Peyer's patch (tissue), 4 donors: ENCODE measurements at regions not wholly inside any gene's neighbourhood (a gene's known extent, or its start where the extent isn't known, plus 50 kb on each side); places are given as distances from the start of the nearest gene placed in this dataset.

ENCODE experiments used
- POLR2A ChIP-seq, 2 donors: fragments of 450-650 bp; IDR thresholded peaks; one replicate each; pipeline ENCODE4 v1.5.1; 2017; ENCODE audit warnings: antibody characterized with exemption in 2 of 2, mild to moderate bottlenecking in 2 of 2, moderate library complexity in 2 of 2
- TF ChIP-seq, protein P1 (sequence below), 6 experiments: fragments of 450-650 bp in 4 of 6; fragments of 200-600 bp in 2 of 6; sonication (generic) in 1 of 6; IDR thresholded peaks; one replicate each; pipeline ENCODE4 v1.5.1; 2017 to 2019; ENCODE audit warnings: antibody characterized with exemption in 6 of 6, mild to moderate bottlenecking in 3 of 6, moderate library complexity in 1 of 6

DNA sequence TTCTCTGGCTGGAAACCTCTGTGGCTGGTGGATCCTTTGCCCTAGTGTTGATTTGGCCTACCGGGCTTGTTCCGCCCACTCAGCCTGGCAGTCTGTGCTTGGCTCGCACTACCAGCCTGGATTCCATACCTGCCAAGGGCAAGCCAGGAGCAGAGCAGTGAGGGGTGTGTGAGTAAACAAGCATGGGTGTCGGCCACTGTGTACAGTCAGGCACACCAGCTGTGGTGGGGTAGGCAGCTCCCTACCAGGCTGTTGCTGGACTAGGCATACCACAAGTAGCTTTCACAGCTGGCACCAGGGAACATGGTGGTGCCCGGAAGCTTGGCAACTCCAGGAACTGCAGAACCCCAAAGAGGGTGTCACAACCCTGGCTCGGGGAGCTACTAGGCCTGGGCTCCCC lies 942.9 kb upstream of the LRRN3 start:
- TF ChIP-seq, protein P1, sequence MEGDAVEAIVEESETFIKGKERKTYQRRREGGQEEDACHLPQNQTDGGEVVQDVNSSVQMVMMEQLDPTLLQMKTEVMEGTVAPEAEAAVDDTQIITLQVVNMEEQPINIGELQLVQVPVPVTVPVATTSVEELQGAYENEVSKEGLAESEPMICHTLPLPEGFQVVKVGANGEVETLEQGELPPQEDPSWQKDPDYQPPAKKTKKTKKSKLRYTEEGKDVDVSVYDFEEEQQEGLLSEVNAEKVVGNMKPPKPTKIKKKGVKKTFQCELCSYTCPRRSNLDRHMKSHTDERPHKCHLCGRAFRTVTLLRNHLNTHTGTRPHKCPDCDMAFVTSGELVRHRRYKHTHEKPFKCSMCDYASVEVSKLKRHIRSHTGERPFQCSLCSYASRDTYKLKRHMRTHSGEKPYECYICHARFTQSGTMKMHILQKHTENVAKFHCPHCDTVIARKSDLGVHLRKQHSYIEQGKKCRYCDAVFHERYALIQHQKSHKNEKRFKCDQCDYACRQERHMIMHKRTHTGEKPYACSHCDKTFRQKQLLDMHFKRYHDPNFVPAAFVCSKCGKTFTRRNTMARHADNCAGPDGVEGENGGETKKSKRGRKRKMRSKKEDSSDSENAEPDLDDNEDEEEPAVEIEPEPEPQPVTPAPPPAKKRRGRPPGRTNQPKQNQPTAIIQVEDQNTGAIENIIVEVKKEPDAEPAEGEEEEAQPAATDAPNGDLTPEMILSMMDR (IDR thresholded peaks at IDR 0.05), result no peak
- no peak for TF ChIP-seq POLR2A (IDR thresholded peaks at IDR 0.05)
